Medulla oblongata (tissue), 1 donor: ENCODE measurements at regions not wholly inside any gene's neighbourhood (a gene's known extent, or its start where the extent isn't known, plus 50 kb on each side); places are given as distances from the start of the nearest gene placed in this dataset.

ENCODE experiments used
- DNase-seq: peaks from one replicate; pipeline ENCODE4 v3.0.0-alpha.2; 2015; ENCODE audit errors: extremely low spot score

- no peak for DNase-seq
These were observed 177.1 kb downstream of the FGF13 start for GRCh38 chrX:138534410-138534809.

- peak; percentile 5 for DNase-seq
These were observed 192.2 kb downstream of the FGF13 start for GRCh38 chrX:138519296-138519695.

- DNase-seq, result no peak
These were observed 207.2 kb downstream of the FGF13 start for GRCh38 chrX:138504273-138504672.

- DNase-seq, result no peak
These were observed 219.1 kb downstream of the FGF13 start for GRCh38 chrX:138492371-138492770.

- DNase-seq, result no peak
These were observed 223.7 kb downstream of the FGF13 start for GRCh38 chrX:138487866-138488265.

GRCh38 chrX:138485767-138486166 lies 225.8 kb downstream of the FGF13 start:
- no peak for DNase-seq

GRCh38 chrX:138485224-138485623 lies 226.3 kb downstream of the FGF13 start:
- DNase-seq, result no peak

- DNase-seq, result no peak
These were observed 227.1 kb downstream of the FGF13 start for GRCh38 chrX:138484451-138484850.

- DNase-seq, result no peak
These were observed 229.9 kb downstream of the FGF13 start for GRCh38 chrX:138481649-138482048.

- DNase-seq, result no peak
These were observed 248.0 kb downstream of the FGF13 start for GRCh38 chrX:138463476-138463875.
